Peyer's patch (tissue), 4 donors: ENCODE measurements at regions not wholly inside any gene's neighbourhood (a gene's known extent, or its start where the extent isn't known, plus 50 kb on each side); places are given as distances from the start of the nearest gene placed in this dataset.

Experiments used
- DNase-seq, 3 donors: peaks; one replicate each; pipeline ENCODE4 v3.0.0-alpha.2; 2017 to 2019
- H3K27ac ChIP-seq, 4 donors: fragments of 200-600 bp; sonication (generic); one replicate each; pipeline ENCODE4 v1.5.1; 2016 to 2019
- H3K27me3 ChIP-seq, 2 donors: fragments of 200-600 bp; sonication (generic); one replicate each; pipeline ENCODE4 v1.5.1; 2019
- H3K36me3 ChIP-seq, 3 donors: fragments of 200-600 bp; sonication (generic); one replicate each; pipeline ENCODE4 v1.5.1; 2016 to 2019
- H3K4me1 ChIP-seq, 4 donors: fragments of 200-600 bp; sonication (generic); one replicate each; pipeline ENCODE4 v1.5.1; 2016 to 2019
- H3K4me3 ChIP-seq, 4 donors: fragments of 200-600 bp; sonication (generic); 1 replicate in 3 of 4; 2 replicates in 1 of 4; pipeline ENCODE4 v1.5.1; 2016 to 2019; ENCODE audit warnings: mild to moderate bottlenecking in 1 of 4
- H3K9me3 ChIP-seq, 4 donors: fragments of 200-600 bp; sonication (generic); one replicate each; pipeline ENCODE4 v1.5.1; 2016 to 2019; ENCODE audit warnings: mild to moderate bottlenecking in 1 of 4
- POLR2A ChIP-seq, 2 donors: fragments of 450-650 bp; IDR thresholded peaks; one replicate each; pipeline ENCODE4 v1.5.1; 2017; ENCODE audit warnings: antibody characterized with exemption in 2 of 2, mild to moderate bottlenecking in 2 of 2, moderate library complexity in 2 of 2
- TF ChIP-seq, protein P1 (sequence below), 6 experiments: fragments of 450-650 bp in 4 of 6; fragments of 200-600 bp in 2 of 6; sonication (generic) in 1 of 6; IDR thresholded peaks; one replicate each; pipeline ENCODE4 v1.5.1; 2017 to 2019; ENCODE audit warnings: antibody characterized with exemption in 6 of 6, mild to moderate bottlenecking in 3 of 6, moderate library complexity in 1 of 6

DNA sequence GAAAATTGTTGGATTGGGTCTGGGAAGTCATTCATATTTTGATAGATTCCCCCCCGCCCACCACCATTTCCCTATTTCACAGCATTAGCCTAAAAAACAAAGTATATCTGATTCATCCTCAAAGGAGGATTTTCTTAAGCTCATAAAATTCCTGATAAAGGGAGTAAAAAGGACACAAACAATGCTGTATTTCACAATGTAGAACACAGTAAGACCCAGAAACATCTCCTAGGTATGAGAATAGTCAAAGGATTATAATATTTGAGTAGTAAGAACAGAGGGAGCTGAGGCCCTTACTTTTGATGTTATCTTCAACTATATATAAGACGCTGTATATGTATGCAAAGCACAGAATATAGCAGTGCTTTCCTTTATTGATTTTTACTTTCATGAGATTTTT is 225.3 kb downstream of the TGFB2 start:
- no peak for TF ChIP-seq POLR2A (IDR thresholded peaks at IDR 0.05)
- TF ChIP-seq, protein P1, sequence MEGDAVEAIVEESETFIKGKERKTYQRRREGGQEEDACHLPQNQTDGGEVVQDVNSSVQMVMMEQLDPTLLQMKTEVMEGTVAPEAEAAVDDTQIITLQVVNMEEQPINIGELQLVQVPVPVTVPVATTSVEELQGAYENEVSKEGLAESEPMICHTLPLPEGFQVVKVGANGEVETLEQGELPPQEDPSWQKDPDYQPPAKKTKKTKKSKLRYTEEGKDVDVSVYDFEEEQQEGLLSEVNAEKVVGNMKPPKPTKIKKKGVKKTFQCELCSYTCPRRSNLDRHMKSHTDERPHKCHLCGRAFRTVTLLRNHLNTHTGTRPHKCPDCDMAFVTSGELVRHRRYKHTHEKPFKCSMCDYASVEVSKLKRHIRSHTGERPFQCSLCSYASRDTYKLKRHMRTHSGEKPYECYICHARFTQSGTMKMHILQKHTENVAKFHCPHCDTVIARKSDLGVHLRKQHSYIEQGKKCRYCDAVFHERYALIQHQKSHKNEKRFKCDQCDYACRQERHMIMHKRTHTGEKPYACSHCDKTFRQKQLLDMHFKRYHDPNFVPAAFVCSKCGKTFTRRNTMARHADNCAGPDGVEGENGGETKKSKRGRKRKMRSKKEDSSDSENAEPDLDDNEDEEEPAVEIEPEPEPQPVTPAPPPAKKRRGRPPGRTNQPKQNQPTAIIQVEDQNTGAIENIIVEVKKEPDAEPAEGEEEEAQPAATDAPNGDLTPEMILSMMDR (IDR thresholded peaks at IDR 0.05): no peak
- H3K4me1 ChIP-seq: no peaks in the 10 kb centered on the region
- DNase-seq: no peak
- H3K4me3 ChIP-seq: no peak overlapping the region
- H3K9me3 ChIP-seq: no peaks in the 10 kb centered on the region
- no peak overlapping the region for H3K27ac ChIP-seq
- no peaks in the 10 kb centered on the region for H3K36me3 ChIP-seq
- H3K27me3 ChIP-seq: no peaks in the 10 kb centered on the region

DNA sequence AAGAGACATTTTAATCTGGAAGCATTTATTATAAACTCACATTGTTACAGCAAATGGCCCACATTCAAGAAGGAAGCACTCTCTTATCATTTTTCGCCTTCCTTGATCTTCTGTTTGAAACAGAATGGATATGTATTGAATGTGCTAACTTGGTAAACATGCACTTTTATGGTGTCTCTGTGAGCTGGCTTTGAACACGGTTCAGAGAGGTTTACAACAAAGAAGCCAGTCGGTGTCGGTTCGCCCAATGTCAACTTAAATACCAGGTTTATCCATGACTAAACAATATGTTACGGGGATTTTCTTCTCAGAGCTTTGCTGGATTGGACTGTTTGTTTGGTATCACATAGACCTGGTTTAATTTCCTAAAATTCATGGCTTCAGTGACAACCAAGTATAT is 226.4 kb downstream of the TGFB2 start:
- no peak for TF ChIP-seq POLR2A (IDR thresholded peaks at IDR 0.05)
- TF ChIP-seq, protein P1 (IDR thresholded peaks at IDR 0.05): no peak
- Histone ChIP-seq H3K27me3 (no peaks in the 10 kb centered on the region), H3K36me3 (no peaks in the 10 kb centered on the region), H3K4me3 (no peak overlapping the region), H3K27ac (no peak overlapping the region), H3K9me3 (no peaks in the 10 kb centered on the region), H3K4me1 (no peaks in the 10 kb centered on the region)
- no peak for DNase-seq

DNA sequence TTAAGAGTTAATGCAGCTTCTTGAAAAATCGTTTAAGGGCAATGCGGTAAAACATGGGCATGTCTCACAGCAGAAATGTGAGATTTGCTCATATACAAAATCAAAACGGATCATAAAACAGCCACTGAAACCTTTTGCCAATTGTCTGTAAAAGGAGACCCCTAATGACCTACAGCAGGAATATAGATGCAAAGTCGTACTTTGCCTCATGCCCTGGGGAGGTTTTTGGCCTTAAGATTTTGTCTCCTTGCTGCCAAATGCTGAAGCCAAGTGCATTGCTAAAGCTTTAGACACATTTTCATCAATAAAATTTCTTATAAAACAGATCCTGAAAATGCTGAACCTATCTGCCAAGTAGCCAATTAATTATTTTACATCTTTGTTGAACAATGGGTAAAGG is 226.9 kb downstream of the TGFB2 start:
- no peak for DNase-seq
- no peaks in the 10 kb centered on the region for H3K4me1 ChIP-seq

DNA sequence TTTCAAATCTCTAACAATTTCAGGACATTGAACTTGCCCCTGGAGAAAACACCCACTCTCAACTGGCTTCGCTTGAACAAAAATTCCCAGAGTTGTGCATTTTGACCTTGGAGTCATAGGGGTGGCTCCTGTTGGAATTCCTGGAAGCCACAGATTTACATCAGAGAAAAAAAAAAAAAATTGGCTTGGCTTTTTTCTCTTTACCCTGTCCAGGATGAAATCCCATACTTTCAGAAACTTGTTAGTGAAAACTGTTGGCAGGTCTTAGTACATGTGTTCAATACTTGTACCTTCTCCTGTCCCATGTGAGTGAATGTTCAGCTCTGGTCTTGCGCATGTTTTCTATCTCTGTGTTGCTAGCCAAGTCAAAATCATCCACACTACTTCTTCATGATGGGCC is 228.8 kb downstream of the TGFB2 start:
- H3K36me3 ChIP-seq: no peaks in the 10 kb centered on the region
- H3K9me3 ChIP-seq: no peaks in the 10 kb centered on the region
- no peak for DNase-seq
- no peak overlapping the region for H3K4me3 ChIP-seq
- H3K4me1 ChIP-seq: no peaks in the 10 kb centered on the region
- no peaks in the 10 kb centered on the region for H3K27me3 ChIP-seq
- no peak overlapping the region for H3K27ac ChIP-seq
- TF ChIP-seq, protein P1 (IDR thresholded peaks at IDR 0.05): no peak
- no peak for TF ChIP-seq POLR2A (IDR thresholded peaks at IDR 0.05)

More for the DNA sequence above, 226.9 kb downstream of the TGFB2 start:
- H3K4me3 ChIP-seq: no peak overlapping the region
- TF ChIP-seq, protein P1 (IDR thresholded peaks at IDR 0.05): no peak
- no peak for TF ChIP-seq POLR2A (IDR thresholded peaks at IDR 0.05)
- H3K27ac ChIP-seq: no peak overlapping the region
- H3K36me3 ChIP-seq: no peaks in the 10 kb centered on the region
- no peaks in the 10 kb centered on the region for H3K27me3 ChIP-seq
- no peaks in the 10 kb centered on the region for H3K9me3 ChIP-seq

DNA sequence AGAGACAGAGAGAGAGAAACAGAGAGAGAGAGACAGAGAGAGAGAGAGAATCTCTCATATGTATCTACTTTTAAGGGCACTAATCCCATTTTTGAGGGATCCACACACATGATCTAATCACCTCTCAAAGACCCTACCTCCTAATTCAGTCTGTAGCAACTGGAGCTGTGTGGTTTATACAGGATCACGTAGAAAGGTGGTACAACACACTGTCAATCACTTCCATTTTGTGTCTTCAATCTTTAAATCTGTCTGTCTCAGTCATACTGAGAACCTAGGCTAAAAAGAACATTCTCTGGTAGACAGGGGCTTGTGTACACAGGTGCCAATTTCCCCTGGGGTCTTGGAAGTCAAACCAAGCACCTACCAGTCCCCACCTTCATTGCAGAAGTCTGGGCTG is 229.9 kb downstream of the TGFB2 start:
- DNase-seq: no peak
- TF ChIP-seq, protein P1 (IDR thresholded peaks at IDR 0.05): no peak
- TF ChIP-seq POLR2A (IDR thresholded peaks at IDR 0.05): no peak
- no peaks in the 10 kb centered on the region for H3K9me3 ChIP-seq
- no peaks in the 10 kb centered on the region for H3K4me1 ChIP-seq
- H3K4me3 ChIP-seq: no peak overlapping the region
- no peak overlapping the region for H3K27ac ChIP-seq
- H3K36me3 ChIP-seq: no peaks in the 10 kb centered on the region
- H3K27me3 ChIP-seq: no peaks in the 10 kb centered on the region

DNA sequence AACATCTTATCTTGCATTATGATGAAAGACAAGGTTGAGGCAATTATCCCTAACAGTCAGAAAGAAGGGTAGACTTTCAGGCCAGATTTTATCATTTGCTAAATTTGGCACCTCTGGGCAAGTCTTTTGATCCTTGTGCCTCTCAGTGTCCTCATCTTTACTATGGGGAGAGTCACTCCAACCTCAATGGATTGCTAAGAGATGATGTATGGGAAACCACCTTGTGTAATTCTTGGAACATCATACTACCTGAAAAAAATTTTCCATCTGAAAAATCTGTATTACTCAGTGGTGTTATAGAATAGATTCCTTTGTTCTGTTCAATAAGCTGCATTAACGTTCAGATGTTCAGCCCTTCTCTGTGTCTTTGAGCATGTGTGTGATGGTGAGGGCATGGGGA is 230.7 kb downstream of the TGFB2 start:
- Histone ChIP-seq H3K27ac (no peak overlapping the region), H3K4me1 (no peaks in the 10 kb centered on the region), H3K36me3 (no peaks in the 10 kb centered on the region), H3K27me3 (no peaks in the 10 kb centered on the region), H3K4me3 (no peak overlapping the region), H3K9me3 (no peaks in the 10 kb centered on the region)
- TF ChIP-seq POLR2A (IDR thresholded peaks at IDR 0.05): no peak
- TF ChIP-seq, protein P1 (IDR thresholded peaks at IDR 0.05): no peak
- DNase-seq: no peak
